K562 (cell line): ENCODE measurements at regions not wholly inside any gene's neighbourhood (a gene's known extent, or its start where the extent isn't known, plus 50 kb on each side); places are given as distances from the start of the nearest gene placed in this dataset.

Experiments used
- ATAC-seq: fragments of 200-7000 bp; cut with Tn5 transposase; 3 replicates; pipeline ENCODE4 v1.9.1; 2020; ENCODE audit warnings: moderate library complexity
- BruUV-seq: library from RNA; stranded (reverse); fragments of 400-500 nt; replicated peaks from 2 replicates; lab custom pipeline; 2021; lab: Mats Ljungman, UMichigan
- CTCF ChIA-PET: fragments of 300-600 bp; formaldehyde crosslinking; extraction: SDS; loops from one replicate; lab custom pipeline; 2021; ENCODE audit warnings: low intra/inter-chr PET ratio; lab: Yijun Ruan, JAX
- POLR2A ChIA-PET: fragments of 300-600, 350-650 bp; sonication (Branson Sonifier 250); formaldehyde crosslinking; extraction: SDS; loops from one replicate; lab custom pipeline; 2021; ENCODE audit warnings: antibody characterized with exemption, inconsistent platforms; lab: Yijun Ruan, JAX
- DNase-seq, 4 experiments: peaks; one replicate each; pipeline versions ENCODE4 v3.0.0 to v3.0.0-alpha.2; 2011 to 2018; ENCODE audit warnings: low spot score in 3 of 4, mixed read lengths in 3 of 4; ENCODE audit errors: extremely low read depth in 1 of 4
- FAIRE-seq: peaks from 2 replicates; lab custom pipeline; 2011; peaks lifted over from hg19 to GRCh38; lab: Jason Lieb, UNC
- H2AFZ ChIP-seq: 2 replicates; pipeline ENCODE4 v1.6.0; 2011; ENCODE audit warnings: low read depth, low read length, control low read depth, inconsistent platforms
- H3K27ac ChIP-seq: fragments of 200-600 bp; 3 replicates; pipeline ENCODE4 v1.8.0; 2011; ENCODE audit warnings: low read depth, mild to moderate bottlenecking, control low read depth, inconsistent platforms, low read length, moderate library complexity, mixed read lengths; ENCODE audit errors: extremely low read depth
- H3K27me3 ChIP-seq, 2 experiments: fragments of 300-600 bp in 1 of 2; 2 replicates in 1 of 2; 3 replicates in 1 of 2; pipeline versions ENCODE4 v1.6.0 to v1.8.0; 2011; ENCODE audit warnings: inconsistent platforms in 2 of 2, low read length in 2 of 2, mild to moderate bottlenecking in 1 of 2, mixed read lengths in 1 of 2, moderate library complexity in 1 of 2; ENCODE audit not compliant: control insufficient read depth in 2 of 2, insufficient read depth in 2 of 2
- H3K36me3 ChIP-seq: fragments of 300-600 bp; 3 replicates; pipeline ENCODE4 v1.8.0; 2011; ENCODE audit warnings: mild to moderate bottlenecking, low read length, inconsistent platforms; ENCODE audit not compliant: control insufficient read depth, insufficient read depth
- H3K4me1 ChIP-seq, 2 experiments: fragments of 200-600 bp in 1 of 2; replicated peaks in 1 of 2; 2 replicates in 1 of 2; 3 replicates in 1 of 2; pipeline versions ENCODE4 v1.5.1 to v1.8.0; 2011; ENCODE audit warnings: inconsistent platforms in 2 of 2, low read length in 2 of 2, mild to moderate bottlenecking in 1 of 2, mixed read lengths in 1 of 2, moderate library complexity in 1 of 2; ENCODE audit not compliant: control insufficient read depth in 2 of 2, insufficient read depth in 2 of 2
- H3K4me2 ChIP-seq: 2 replicates; pipeline ENCODE4 v1.6.1; 2011; ENCODE audit warnings: low read length, control low read depth, inconsistent platforms, mixed read lengths; ENCODE audit not compliant: insufficient read depth
- H3K4me3 ChIP-seq: fragments of 200-600 bp; sonication (generic), shearing (Covaris generic); 2 replicates; pipeline ENCODE4 v1.5.1; 2016; ENCODE audit warnings: control low read depth, inconsistent platforms
- H3K79me2 ChIP-seq: fragments of 200-600 bp; 3 replicates; pipeline ENCODE4 v1.8.0; 2011; ENCODE audit warnings: low read length, inconsistent platforms; ENCODE audit not compliant: control insufficient read depth, insufficient read depth
- H3K9ac ChIP-seq, 2 experiments: 2 replicates each; pipeline versions ENCODE4 v1.6.0 to v1.6.1; 2011; ENCODE audit warnings: low read depth in 2 of 2, low read length in 2 of 2, control low read depth in 1 of 2, inconsistent platforms in 1 of 2, mild to moderate bottlenecking in 1 of 2, mixed read lengths in 1 of 2; ENCODE audit not compliant: insufficient read depth in 1 of 2
- H3K9me1 ChIP-seq: one replicate; pipeline ENCODE4 v1.6.0; 2011; ENCODE audit warnings: inconsistent platforms, mild to moderate bottlenecking, low read length, moderate library complexity; ENCODE audit not compliant: control insufficient read depth, insufficient read depth
- H3K9me3 ChIP-seq: replicated peaks from 2 replicates; pipeline ENCODE4 v1.5.1; 2011; ENCODE audit warnings: low read depth, low read length, inconsistent platforms; ENCODE audit not compliant: control insufficient read depth, insufficient read depth
- H4K20me1 ChIP-seq: replicated peaks from 2 replicates; pipeline ENCODE4 v1.6.1; 2011; ENCODE audit warnings: low read length, inconsistent platforms, mixed read lengths; ENCODE audit not compliant: control insufficient read depth, insufficient read depth
- ARHGAP35 ChIP-seq: fragments of 450-650 bp; IDR thresholded peaks from 2 replicates; pipeline ENCODE4 v1.6.1; 2018; ENCODE audit not compliant: partially characterized antibody
- ARID1B ChIP-seq: fragments of 450-650 bp; IDR thresholded peaks from 2 replicates; pipeline ENCODE4 v1.6.1; 2016; ENCODE audit warnings: antibody characterized with exemption, mild to moderate bottlenecking, inconsistent platforms
- CBX1 ChIP-seq: sonication (generic); IDR thresholded peaks from 2 replicates; pipeline ENCODE4 v1.6.1; 2016; ENCODE audit warnings: antibody characterized with exemption, low read depth, mild to moderate bottlenecking
- COPS2 ChIP-seq: fragments of 450-650 bp; conservative IDR thresholded peaks from 2 replicates; pipeline ENCODE4 v1.6.1; 2016; ENCODE audit warnings: mild to moderate bottlenecking, moderate library complexity
- HNRNPUL1 ChIP-seq: fragments of 200-400 bp; formaldehyde crosslinking; IDR thresholded peaks from 2 replicates; pipeline ENCODE4 v1.6.1; 2017; ENCODE audit warnings: low read length
- NFIC ChIP-seq: fragments of 450-650 bp; IDR thresholded peaks from 2 replicates; pipeline ENCODE4 v1.6.1; 2017; ENCODE audit warnings: mild to moderate bottlenecking, inconsistent platforms
- PHF20 ChIP-seq: fragments of 450-650 bp; IDR thresholded peaks from 2 replicates; pipeline ENCODE4 v1.6.1; 2018; ENCODE audit not compliant: partially characterized antibody
- PREB ChIP-seq: sonication (generic); formaldehyde crosslinking; IDR thresholded peaks from 2 replicates; pipeline ENCODE4 v1.8.1; 2023; ENCODE audit warnings: mild to moderate bottlenecking, missing genetic modification reagents
- PTBP1 ChIP-seq: fragments of 200-400 bp; formaldehyde crosslinking; IDR thresholded peaks from 2 replicates; pipeline ENCODE4 v1.6.1; 2017; ENCODE audit warnings: low read depth, low read length
- PYGO2 ChIP-seq: fragments of 450-650 bp; IDR thresholded peaks from 2 replicates; pipeline ENCODE4 v1.6.1; 2016; ENCODE audit warnings: mild to moderate bottlenecking, missing genetic modification characterization, moderate library complexity, missing compliant biosample characterization
- TAF7 ChIP-seq: fragments of 450-650 bp; IDR thresholded peaks from 2 replicates; pipeline ENCODE4 v1.6.1; 2016; ENCODE audit warnings: missing genetic modification characterization, missing compliant biosample characterization
- ZBTB9 ChIP-seq: fragments of 450-650 bp; formaldehyde crosslinking; IDR thresholded peaks from 2 replicates; pipeline ENCODE4 v1.4.0; 2020; ENCODE audit warnings: mild to moderate bottlenecking, moderate library complexity
- ZFPM2 ChIP-seq: fragments of 250-450 bp; sonication (Bioruptor Pico); IDR thresholded peaks from 2 replicates; pipeline ENCODE4 v1.5.1; 2022; ENCODE audit warnings: mild to moderate bottlenecking
- ZKSCAN1 ChIP-seq: fragments of 150-350 bp; IDR thresholded peaks from 2 replicates; pipeline ENCODE4 v1.6.1; 2016; ENCODE audit warnings: low read depth, low read length
- ZNF696 ChIP-seq: fragments of 250-450 bp; sonication (Bioruptor Pico); conservative IDR thresholded peaks from 2 replicates; pipeline ENCODE4 v1.4.0; 2020; ENCODE audit warnings: mild to moderate bottlenecking, moderate library complexity
- ZSCAN29 ChIP-seq: fragments of 450-650 bp; IDR thresholded peaks from 2 replicates; pipeline ENCODE4 v1.6.1; 2017
- WGBS: fragments of 100-300 bp; shearing (Covaris generic); methylation state at CpG from one replicate; pipeline ENCODE4 v1.1.6; 2016; ENCODE audit warnings: low coverage, mixed read lengths; ENCODE audit not compliant: insufficient coverage; ENCODE audit errors: missing lambda C conversion rate; 5-methylcytosine and 5-hydroxymethylcytosine counted together
- in situ Hi-C: fragments of 300-500 bp; cut with MboI; formaldehyde crosslinking; loops from 4 replicates; pipeline ENCODE4 v1.15.0; 2018; ENCODE audit warnings: inconsistent platforms, mixed read lengths
- intact Hi-C: fragments of 100-400 bp; cut with micrococcal nuclease; formaldehyde crosslinking; loops from 2 replicates; pipeline ENCODE4 v1.14.2; 2022
- TF ChIP-seq, protein P1 (sequence below): fragments of 450-650 bp; IDR thresholded peaks from 2 replicates; pipeline ENCODE4 v1.6.1; 2018; ENCODE audit warnings: mild to moderate bottlenecking, low read depth; ENCODE audit not compliant: partially characterized antibody

DNA sequence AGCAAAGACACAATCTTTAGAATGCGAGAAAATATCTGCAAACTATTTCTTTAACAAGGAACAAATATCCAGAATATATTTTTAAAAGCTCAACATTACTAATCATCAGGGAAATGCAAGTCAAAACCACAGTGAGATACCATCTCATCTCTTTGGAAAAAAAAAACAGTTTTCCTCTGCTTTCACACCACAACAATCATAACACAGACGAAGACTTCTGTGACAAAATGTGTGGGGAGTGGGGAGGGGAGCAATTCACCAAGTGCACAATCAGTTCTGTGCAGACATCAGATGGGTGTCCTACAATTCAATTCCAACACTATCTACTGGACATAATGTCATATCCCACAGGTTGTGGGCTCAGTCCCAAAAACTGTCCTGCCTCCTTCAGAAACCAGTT is 293.2 kb upstream of the SLC7A11 start:
- Histone ChIP-seq H3K27ac (no peak overlapping the region), H3K4me3 (no peak overlapping the region), H3K9me3 (no peaks in the 10 kb centered on the region), H3K36me3 (no peaks in the 10 kb centered on the region), H2AFZ (no peak overlapping the region), H3K4me2 (no peak overlapping the region), H3K9ac (no peak overlapping the region), H3K27me3 (no peaks in the 10 kb centered on the region), H3K4me1 (no peaks in the 10 kb centered on the region), H3K9me1 (no peaks in the 10 kb centered on the region), H3K79me2 (no peaks in the 10 kb centered on the region), H4K20me1 (no peaks in the 10 kb centered on the region)
- ChIA-PET CTCF (no interaction called here), POLR2A (interaction anchor here (0.6 kb wide), 1 partner anchor 34 kb away, joined by 4 read pairs; no protein-coding TSS in a partner anchor)
- WGBS, result 0% methylated on average over 2 of the region's 2 CpGs
- DNase-seq (no peak), FAIRE-seq (no peak), ATAC-seq (no peak)
- BruUV-seq, result no TSS peak
- in situ Hi-C loops (no loop called here), intact Hi-C loops (no loop called here)
- TF ChIP-seq ZFPM2, result no peak
- TF ChIP-seq CBX1, result no peak
- TF ChIP-seq ARID1B, result no peak
- no peak for TF ChIP-seq TAF7 (tag)
- TF ChIP-seq PTBP1, result no peak
- TF ChIP-seq HNRNPUL1, result no peak
- no peak for TF ChIP-seq PYGO2 (tag)
- TF ChIP-seq ARHGAP35, result no peak
- no peak for TF ChIP-seq ZSCAN29
- TF ChIP-seq NFIC, result no peak
- no peak for TF ChIP-seq PREB (CRISPR knock-in tag)
- TF ChIP-seq ZBTB9 (CRISPR knock-in tag), result no peak
- TF ChIP-seq ZKSCAN1, result no peak
- TF ChIP-seq PHF20, result no peak
- TF ChIP-seq ZNF696 (CRISPR knock-in tag), result no peak
- no peak for TF ChIP-seq COPS2
- TF ChIP-seq, protein P1, sequence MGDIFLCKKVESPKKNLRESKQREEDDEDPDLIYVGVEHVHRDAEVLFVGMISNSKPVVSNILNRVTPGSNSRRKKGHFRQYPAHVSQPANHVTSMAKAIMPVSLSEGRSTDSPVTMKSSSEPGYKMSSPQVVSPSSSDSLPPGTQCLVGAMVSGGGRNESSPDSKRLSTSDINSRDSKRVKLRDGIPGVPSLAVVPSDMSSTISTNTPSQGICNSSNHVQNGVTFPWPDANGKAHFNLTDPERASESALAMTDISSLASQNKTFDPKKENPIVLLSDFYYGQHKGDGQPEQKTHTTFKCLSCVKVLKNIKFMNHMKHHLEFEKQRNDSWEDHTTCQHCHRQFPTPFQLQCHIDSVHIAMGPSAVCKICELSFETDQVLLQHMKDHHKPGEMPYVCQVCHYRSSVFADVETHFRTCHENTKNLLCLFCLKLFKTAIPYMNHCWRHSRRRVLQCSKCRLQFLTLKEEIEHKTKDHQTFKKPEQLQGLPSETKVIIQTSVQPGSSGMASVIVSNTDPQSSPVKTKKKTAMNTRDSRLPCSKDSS, result no peak
